RKO (cell line): ENCODE measurements at regions not wholly inside any gene's neighbourhood (a gene's known extent, or its start where the extent isn't known, plus 50 kb on each side); places are given as distances from the start of the nearest gene placed in this dataset.

ENCODE experiments used
- DNase-seq: peaks from one replicate; pipeline ENCODE4 v3.0.0-alpha.2; 2016; ENCODE audit warnings: low spot score

DNA sequence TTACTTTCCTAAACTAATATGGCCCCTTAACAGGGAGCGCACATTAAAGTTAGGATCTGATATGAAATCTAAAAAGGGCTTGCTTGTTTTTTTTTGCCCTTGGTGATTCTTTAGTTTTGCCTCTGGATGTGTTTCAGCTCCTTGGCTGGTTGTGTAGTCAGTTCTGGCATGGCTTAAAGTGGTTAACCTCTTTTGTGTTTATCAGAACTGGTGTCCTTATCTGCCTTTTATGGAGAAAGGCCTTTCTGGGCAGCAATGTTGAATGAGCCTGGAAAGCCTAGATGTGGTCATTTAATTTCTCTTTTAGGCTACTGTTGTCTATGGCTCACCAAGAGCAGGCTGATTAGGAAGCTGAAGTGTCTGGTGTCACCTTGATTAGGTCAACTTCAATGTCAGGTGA, 254.5 kb upstream of the ROPN1 start:
- no peak for DNase-seq

GRCh38 chr3:124246949-124247348, 255.0 kb upstream of the ROPN1 start:
- DNase-seq = peak; percentile 46

- DNase-seq = peak; percentile 45
These were observed 256.6 kb upstream of the ROPN1 start for GRCh38 chr3:124248471-124249028.

- no peak for DNase-seq
These were observed 257.1 kb upstream of the ROPN1 start for GRCh38 chr3:124249038-124249437.

- DNase-seq = no peak
These were observed 258.1 kb upstream of the ROPN1 start for GRCh38 chr3:124250053-124250452.

DNA sequence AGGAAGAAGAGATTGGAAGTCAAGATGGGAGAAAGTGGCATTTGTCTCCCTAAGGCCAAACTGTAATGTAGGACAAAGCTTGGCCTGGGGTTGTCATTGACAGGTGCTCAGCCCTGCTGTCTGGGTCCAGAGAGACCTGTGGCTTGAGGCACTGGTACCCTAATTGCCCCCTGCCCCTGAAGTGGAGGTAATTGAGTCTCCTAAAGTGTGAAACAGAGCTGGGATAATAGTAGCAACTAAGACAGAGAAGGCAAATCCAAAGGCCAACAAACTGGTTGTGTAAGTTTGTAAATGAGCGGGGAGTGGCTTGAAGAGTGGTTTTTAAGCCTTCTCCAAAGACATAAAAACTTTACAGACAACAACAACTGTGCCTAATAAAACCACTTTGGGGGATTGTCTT, 264.2 kb upstream of the ROPN1 start:
- DNase-seq = no peak

- DNase-seq = no peak
These were observed 264.7 kb upstream of the ROPN1 start for GRCh38 chr3:124256599-124256998.

DNA sequence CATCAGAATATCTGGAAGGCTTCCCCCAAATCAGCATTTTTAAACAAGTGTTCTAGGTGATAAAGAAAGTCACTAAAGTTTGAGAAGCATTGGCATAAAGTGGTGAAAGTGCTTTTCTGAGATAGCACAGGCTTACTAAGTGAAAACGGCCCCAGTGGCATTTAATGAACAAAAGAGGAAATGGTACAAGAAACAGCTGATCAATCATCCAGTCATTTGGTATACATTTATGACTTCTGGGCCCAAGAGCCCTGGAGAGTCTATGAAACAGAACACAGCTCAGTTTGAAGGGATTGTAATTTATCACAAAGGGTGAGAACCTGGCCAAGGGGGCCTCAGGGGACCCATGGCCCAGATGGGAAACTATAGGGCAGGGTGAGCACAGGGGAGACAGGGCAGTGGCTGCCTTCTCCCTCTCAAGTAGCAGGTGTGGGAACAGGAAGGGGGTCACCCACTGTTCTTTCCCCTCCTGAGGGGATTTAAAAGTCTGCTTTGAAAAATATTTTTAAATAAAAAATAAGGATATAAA, 265.5 kb upstream of the ROPN1 start:
- DNase-seq = no peak

- DNase-seq = no peak
These were observed 266.2 kb upstream of the ROPN1 start for GRCh38 chr3:124258057-124258500.

DNA sequence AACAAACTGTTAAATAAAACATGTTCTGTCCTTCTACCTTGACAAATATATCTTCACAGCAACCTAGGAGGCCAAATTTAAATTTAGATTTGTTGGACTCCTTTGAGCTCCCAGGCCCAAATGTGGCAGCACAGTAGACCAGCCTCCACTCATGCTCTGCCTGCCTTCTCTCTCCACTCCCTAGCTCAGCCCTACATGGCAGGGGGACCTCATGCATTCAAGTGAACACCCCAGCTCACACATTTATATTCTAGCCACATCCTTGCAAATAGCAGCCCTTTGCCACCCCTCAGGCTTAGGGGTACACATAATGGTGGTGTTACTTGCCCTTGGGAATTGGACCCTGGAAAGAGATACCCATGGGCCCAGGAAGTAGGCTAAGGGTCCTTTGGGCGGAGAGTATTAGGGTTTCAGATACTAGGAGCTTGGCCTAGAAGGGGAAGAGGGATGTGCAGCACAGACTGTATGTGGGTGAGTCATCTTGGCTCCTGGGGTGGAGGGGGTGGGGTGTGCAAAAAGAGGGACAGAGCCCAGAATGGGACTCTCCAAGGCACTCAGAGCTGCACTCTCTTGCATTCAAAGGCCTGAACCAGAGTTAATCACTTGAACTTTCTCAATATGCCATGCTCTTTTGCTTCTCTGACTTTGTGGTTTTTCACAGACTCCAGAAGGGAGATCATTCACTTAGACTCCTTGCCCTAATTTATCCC, 268.4 kb upstream of the ROPN1 start:
- DNase-seq = no peak

- no peak for DNase-seq
These were observed 269.4 kb upstream of the ROPN1 start for GRCh38 chr3:124261306-124261705.

DNA sequence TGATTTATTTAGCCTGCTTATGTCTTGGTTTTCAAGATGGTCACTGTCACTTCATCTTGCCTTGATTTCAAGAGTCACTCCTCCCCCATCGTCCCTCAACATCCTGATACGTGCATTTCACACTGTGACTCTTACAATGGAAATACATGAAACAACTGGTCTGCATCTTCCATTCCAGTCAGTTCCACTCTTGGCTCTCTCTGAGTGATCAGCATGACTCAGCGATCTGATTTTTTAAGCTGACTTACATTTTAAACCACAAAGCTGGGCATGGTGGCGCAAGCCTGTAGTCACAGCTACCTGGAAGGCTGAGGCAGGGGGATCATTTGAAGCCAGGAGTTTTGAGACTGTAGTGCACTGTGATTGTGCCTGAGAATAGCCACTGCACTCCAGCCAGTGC, 271.2 kb upstream of the ROPN1 start:
- peak; percentile 58 for DNase-seq

DNA sequence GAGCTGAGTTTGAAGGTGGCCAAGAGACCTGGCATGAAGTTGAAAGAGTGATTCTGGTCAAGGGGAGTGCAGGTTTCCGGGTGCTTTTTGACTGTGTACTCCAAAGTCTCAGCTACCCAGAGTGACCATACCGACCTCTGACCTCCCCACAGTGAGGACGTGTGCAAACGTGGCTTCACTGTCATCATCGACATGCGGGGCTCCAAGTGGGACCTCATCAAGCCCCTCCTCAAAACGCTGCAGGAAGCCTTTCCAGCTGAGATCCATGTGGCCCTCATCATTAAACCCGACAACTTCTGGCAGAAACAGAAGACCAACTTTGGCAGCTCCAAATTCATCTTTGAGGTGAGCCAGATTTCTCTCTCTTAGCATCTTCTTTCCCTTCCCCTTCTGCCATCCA, 272.4 kb upstream of the ROPN1 start:
- DNase-seq = no peak

DNA sequence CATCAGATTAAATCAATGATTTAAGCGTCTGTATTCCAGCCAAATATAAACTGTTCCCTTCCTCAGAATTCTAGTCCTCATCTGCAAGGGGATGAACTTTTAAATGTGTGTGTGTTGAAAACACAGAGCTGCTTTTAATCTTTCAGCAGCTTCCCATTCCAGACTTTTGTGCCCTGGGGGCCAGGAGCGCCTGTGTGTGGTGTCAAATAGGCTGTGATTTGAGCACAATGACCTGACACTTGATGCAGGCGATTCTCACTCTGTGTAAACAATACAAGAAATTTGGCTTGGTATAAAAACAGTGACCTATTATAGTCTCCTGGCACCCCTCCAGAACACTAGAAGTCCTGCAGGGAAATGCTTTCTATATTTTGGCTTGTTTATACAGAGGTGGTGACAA, 274.6 kb upstream of the ROPN1 start:
- DNase-seq = no peak

- no peak for DNase-seq
These were observed 275.5 kb upstream of the ROPN1 start for GRCh38 chr3:124267406-124267805.

- DNase-seq = no peak
These were observed 276.4 kb upstream of the ROPN1 start for GRCh38 chr3:124268355-124268754.

DNA sequence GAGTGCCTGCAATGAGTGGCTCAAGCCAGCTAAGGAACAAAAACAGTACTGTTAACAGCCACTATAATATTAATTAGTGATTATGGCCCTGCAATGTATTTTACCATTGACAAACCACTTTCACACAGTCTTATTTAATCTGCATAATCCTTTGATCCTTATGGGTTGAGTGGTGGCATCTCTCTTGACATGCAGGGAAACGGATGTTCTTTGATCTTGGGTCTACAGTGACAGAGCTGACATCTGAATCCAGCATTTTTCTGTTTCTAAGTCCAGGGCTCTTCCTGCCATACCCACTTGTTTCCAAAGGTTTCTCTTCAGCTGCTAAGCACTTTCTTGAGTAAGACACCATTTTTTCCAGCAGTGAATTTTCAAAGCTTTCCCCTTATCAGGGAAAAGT, 277.7 kb upstream of the ROPN1 start:
- no peak for DNase-seq

DNA sequence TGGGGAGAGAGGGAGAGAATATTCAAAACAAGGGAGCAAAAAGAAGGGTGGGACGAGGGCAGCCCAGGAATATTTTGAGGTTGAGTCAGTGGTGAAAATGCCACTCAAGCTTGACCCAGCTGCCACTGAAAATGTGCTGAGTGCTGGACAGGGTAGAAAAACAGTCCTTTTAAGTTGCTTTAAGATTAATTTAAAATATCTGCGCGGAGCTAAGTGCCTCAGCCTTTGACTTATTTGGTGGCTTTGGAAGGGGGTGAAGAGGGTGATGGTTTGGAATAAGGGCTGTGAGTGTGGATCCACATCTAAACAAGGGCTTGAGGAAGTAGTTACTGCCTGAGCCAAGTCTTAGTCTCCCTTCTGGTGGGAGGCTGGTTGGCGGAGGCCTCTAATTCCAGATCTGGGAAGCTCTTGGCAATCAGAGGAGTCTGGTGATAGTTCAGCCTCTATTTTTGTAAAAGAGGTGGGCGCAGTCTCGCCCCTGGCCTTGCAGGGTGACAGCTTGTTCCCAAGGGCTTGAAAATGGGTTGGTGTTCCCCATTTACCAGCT, 280.8 kb upstream of the ROPN1 start:
- no peak for DNase-seq

- no peak for DNase-seq
These were observed 281.7 kb upstream of the ROPN1 start for GRCh38 chr3:124273651-124274050.

- DNase-seq = no peak
These were observed 282.1 kb upstream of the ROPN1 start for GRCh38 chr3:124274051-124274450.

DNA sequence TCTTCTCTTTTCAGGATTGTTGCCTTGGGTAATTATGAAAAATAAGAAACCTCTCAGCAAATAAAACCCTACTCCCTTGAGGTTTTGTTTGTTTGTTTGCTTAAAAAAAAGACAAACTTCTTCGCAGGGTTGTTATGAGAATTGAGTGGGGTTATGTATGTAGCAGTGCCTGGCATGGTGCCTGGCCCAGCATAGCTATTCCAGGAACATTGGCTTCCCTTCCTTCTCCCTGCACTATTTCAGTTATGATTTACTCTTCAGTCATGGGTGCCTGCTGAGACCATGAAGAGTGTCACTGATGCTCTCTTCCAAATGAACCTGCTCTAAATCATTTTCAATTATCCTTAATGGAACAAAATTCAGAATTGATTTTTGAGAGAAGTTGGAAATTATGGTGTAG, 283.5 kb upstream of the ROPN1 start:
- no peak for DNase-seq

DNA sequence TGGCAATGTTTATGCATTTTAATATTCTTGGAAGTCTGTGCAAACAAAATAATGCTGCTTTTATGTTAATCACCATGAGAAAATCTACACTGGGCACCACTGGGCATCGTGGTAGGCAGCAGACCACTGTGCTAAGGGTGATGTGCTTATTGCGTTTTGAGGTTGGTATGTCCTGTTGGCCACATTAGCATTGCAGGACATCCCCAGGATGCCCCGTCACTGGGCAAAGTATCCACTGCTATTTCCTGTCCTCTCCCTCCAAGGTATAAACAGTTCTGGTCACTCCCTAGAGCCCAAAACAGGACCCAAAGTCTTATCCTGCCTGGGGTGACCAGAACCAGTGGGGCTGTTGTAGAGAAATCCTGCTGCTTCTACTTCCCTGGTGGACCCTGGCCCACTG, 284.2 kb upstream of the ROPN1 start:
- DNase-seq = no peak

DNA sequence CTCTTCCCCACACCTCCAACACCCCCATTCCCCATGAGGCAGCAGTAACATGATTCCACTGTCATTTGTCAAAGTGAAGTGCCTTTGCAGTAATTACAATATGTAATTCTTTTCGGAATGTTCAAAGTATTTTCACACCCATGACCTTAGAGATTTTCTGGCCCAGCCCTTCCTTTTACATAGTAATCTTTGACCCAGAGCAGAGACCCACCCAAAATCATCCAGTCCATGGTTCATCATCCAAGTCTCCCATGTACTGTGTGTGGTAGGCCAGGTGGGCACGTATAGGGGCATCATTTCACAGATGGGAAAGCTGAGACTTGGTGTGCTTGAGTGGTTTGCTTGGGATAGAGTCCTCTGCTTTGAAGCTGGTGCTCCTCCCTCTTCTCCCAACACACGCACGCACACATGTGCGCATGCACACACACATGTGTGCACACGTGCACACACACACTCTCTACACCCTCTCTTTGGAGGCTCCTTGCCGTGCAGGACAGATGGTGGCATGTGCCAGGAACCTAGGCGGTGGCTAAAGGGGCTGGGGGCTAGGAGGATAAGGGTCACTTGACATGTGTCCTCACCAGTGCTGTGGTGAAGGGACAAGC, 284.7 kb upstream of the ROPN1 start:
- no peak for DNase-seq
